ENCODE measurements at regions not wholly inside any gene's neighbourhood (a gene's known extent, or its start where the extent isn't known, plus 50 kb on each side); places are given as distances from the start of the nearest gene placed in this dataset.

GRCh38 chr4:1512051-1512737 is 106.0 kb upstream of the NKX1-1 start:
- TF ChIP-seq EZH2phosphoT487 (IDR thresholded peaks at IDR 0.05) (no peak), CTCF (IDR thresholded peaks at IDR 0.05) (no peak), EZH2 (IDR thresholded peaks at IDR 0.05) (no peak)
- no peaks in the 10 kb centered on the region for H3K9me3 ChIP-seq (ENCODE audit: low read depth)
- no peak for DNase-seq (ENCODE audit: low spot score)
- no peaks in the 10 kb centered on the region for H3F3A ChIP-seq (ENCODE audit: low read depth)
- no peak overlapping the region for H3K27ac ChIP-seq
- peaks cover 2% of the 10 kb centered on the region for H3K4me1 ChIP-seq
- H3K27me3 ChIP-seq, result peaks cover 16% of the 10 kb centered on the region
- H3K4me2 ChIP-seq, result peak overlapping the region; percentile 78
- Mint-ChIP-seq H3K36me3 (no peaks in the 10 kb centered on the region), H3K27me3 (ENCODE audit: insufficient read depth, low read depth) (peaks cover 6% of the 10 kb centered on the region), H3K4me1 (peaks cover 13% of the 10 kb centered on the region), H3K9me3 (no peaks in the 10 kb centered on the region), H3K27ac (no peak overlapping the region), H3K4me3 (no peak overlapping the region)
- no peaks in the 10 kb centered on the region for H4K20me1 ChIP-seq (ENCODE audit: low read depth)
- H3K4me3 ChIP-seq, result no peak overlapping the region
- H2AFZ ChIP-seq (replicated peaks), result no peak overlapping the region
- H3K36me3 ChIP-seq, result no peaks in the 10 kb centered on the region
- no peaks in the 10 kb centered on the region for H3K79me2 ChIP-seq (ENCODE audit: low read depth)
- no peak overlapping the region for H3K9ac ChIP-seq

GRCh38 chr4:1511441-1512041 is 105.3 kb upstream of the NKX1-1 start:
- no peaks in the 10 kb centered on the region for H3K36me3 ChIP-seq
- TF ChIP-seq CTCF (IDR thresholded peaks at IDR 0.05) (no peak), EZH2phosphoT487 (IDR thresholded peaks at IDR 0.05) (no peak), EZH2 (IDR thresholded peaks at IDR 0.05) (no peak)
- Mint-ChIP-seq H3K27me3 (ENCODE audit: insufficient read depth, low read depth) (peaks cover 7% of the 10 kb centered on the region), H3K36me3 (no peaks in the 10 kb centered on the region), H3K27ac (no peak overlapping the region), H3K9me3 (no peaks in the 10 kb centered on the region), H3K4me1 (peaks cover 15% of the 10 kb centered on the region), H3K4me3 (no peak overlapping the region)
- H4K20me1 ChIP-seq (ENCODE audit: low read depth), result no peaks in the 10 kb centered on the region
- no peak overlapping the region for H2AFZ ChIP-seq (replicated peaks)
- H3K9ac ChIP-seq, result no peak overlapping the region
- peaks cover 16% of the 10 kb centered on the region for H3K27me3 ChIP-seq
- no peaks in the 10 kb centered on the region for H3F3A ChIP-seq (ENCODE audit: low read depth)
- H3K27ac ChIP-seq, result no peak overlapping the region
- H3K4me2 ChIP-seq, result no peak overlapping the region
- no peak for DNase-seq (ENCODE audit: low spot score)
- H3K4me1 ChIP-seq, result peaks cover 9% of the 10 kb centered on the region
- no peak overlapping the region for H3K4me3 ChIP-seq
- no peaks in the 10 kb centered on the region for H3K79me2 ChIP-seq (ENCODE audit: low read depth)
- no peaks in the 10 kb centered on the region for H3K9me3 ChIP-seq (ENCODE audit: low read depth)

GRCh38 chr4:1510931-1511330 is 104.7 kb upstream of the NKX1-1 start:
- peaks cover 16% of the 10 kb centered on the region for H3K27me3 ChIP-seq
- TF ChIP-seq EZH2phosphoT487 (IDR thresholded peaks at IDR 0.05), result no peak
- no peak for TF ChIP-seq EZH2 (IDR thresholded peaks at IDR 0.05)
- no peak overlapping the region for H3K27ac Mint-ChIP-seq
- peaks cover 15% of the 10 kb centered on the region for H3K4me1 ChIP-seq
- H3K9ac ChIP-seq, result no peak overlapping the region
- no peak overlapping the region for H3K27ac ChIP-seq
- no peak for DNase-seq (ENCODE audit: low spot score)
- no peaks in the 10 kb centered on the region for H3K9me3 ChIP-seq (ENCODE audit: low read depth)
- H2AFZ ChIP-seq (replicated peaks), result no peak overlapping the region
- H3K36me3 ChIP-seq, result no peaks in the 10 kb centered on the region
- H3K4me3 ChIP-seq, result no peak overlapping the region
- H3K9me3 Mint-ChIP-seq, result no peaks in the 10 kb centered on the region
- H3K79me2 ChIP-seq (ENCODE audit: low read depth), result no peaks in the 10 kb centered on the region
- no peaks in the 10 kb centered on the region for H3F3A ChIP-seq (ENCODE audit: low read depth)
- H3K27me3 Mint-ChIP-seq (ENCODE audit: insufficient read depth, low read depth), result peaks cover 3% of the 10 kb centered on the region
- no peak overlapping the region for H3K4me2 ChIP-seq
- peaks cover 17% of the 10 kb centered on the region for H3K4me1 Mint-ChIP-seq
- no peaks in the 10 kb centered on the region for H3K36me3 Mint-ChIP-seq
- no peak overlapping the region for H3K4me3 Mint-ChIP-seq
- no peaks in the 10 kb centered on the region for H4K20me1 ChIP-seq (ENCODE audit: low read depth)

- Histone ChIP-seq H4K20me1 (ENCODE audit: low read depth) (no peaks in the 10 kb centered on the region), H3K4me3 (no peak overlapping the region), H3K27ac (no peak overlapping the region), H3K36me3 (no peaks in the 10 kb centered on the region), H3K9me3 (ENCODE audit: low read depth) (no peaks in the 10 kb centered on the region), H2AFZ (replicated peaks) (no peak overlapping the region), H3K9ac (no peak overlapping the region), H3K4me2 (no peak overlapping the region), H3F3A (ENCODE audit: low read depth) (no peaks in the 10 kb centered on the region), H3K27me3 (peaks cover 15% of the 10 kb centered on the region), H3K79me2 (ENCODE audit: low read depth) (no peaks in the 10 kb centered on the region), H3K4me1 (peaks cover 18% of the 10 kb centered on the region)
- H3K36me3 Mint-ChIP-seq, result no peaks in the 10 kb centered on the region
- no peaks in the 10 kb centered on the region for H3K9me3 Mint-ChIP-seq
- peaks cover 20% of the 10 kb centered on the region for H3K4me1 Mint-ChIP-seq
- no peak for DNase-seq (ENCODE audit: low spot score)
- H3K4me3 Mint-ChIP-seq, result no peak overlapping the region
- H3K27me3 Mint-ChIP-seq (ENCODE audit: insufficient read depth, low read depth), result peaks cover 7% of the 10 kb centered on the region
- no peak overlapping the region for H3K27ac Mint-ChIP-seq
- no peak for TF ChIP-seq CTCF (IDR thresholded peaks at IDR 0.05)
- no peak for TF ChIP-seq EZH2phosphoT487 (IDR thresholded peaks at IDR 0.05)
- no peak for TF ChIP-seq EZH2 (IDR thresholded peaks at IDR 0.05)
These were observed 103.1 kb upstream of the NKX1-1 start for GRCh38 chr4:1509366-1509765.

Data from neural progenitor cell (in vitro differentiated cells).